IMR-90 (cell line): ENCODE measurements at regions not wholly inside any gene's neighbourhood (a gene's known extent, or its start where the extent isn't known, plus 50 kb on each side); places are given as distances from the start of the nearest gene placed in this dataset.

Experiments
- ATAC-seq: fragments of 200-7000 bp; cut with Tn5 transposase; 2 replicates; pipeline ENCODE4 v1.9.1; 2020; ENCODE audit warnings: low read depth, mild to moderate bottlenecking, moderate library complexity
- BruUV-seq: library from RNA; stranded (reverse); fragments of 400-500 nt; replicated peaks from 2 replicates; lab custom pipeline; 2021; lab: Mats Ljungman, UMichigan
- CTCF ChIA-PET: fragments of 300-600 bp; formaldehyde crosslinking; extraction: SDS; loops from one replicate; lab custom pipeline; 2021; ENCODE audit warnings: antibody characterized with exemption; lab: Yijun Ruan, JAX
- POLR2A ChIA-PET: fragments of 300-600 bp; sonication (Branson Sonifier 250); formaldehyde crosslinking; loops from one replicate; lab custom pipeline; 2022; ENCODE audit warnings: antibody characterized with exemption; ENCODE audit not compliant: unreplicated experiment; lab: Charles Lee
- DNase-seq: peaks from one replicate; pipeline ENCODE4 v3.0.0; 2013
- H2AFZ ChIP-seq: replicated peaks from 2 replicates; pipeline ENCODE3; 2013; ENCODE audit warnings: low read length, mild to moderate bottlenecking; ENCODE audit not compliant: poor library complexity
- H2AK5ac ChIP-seq: 2 replicates; pipeline ENCODE4 v1.6.1; 2013; ENCODE audit warnings: low read depth, low read length, inconsistent platforms
- H2AK9ac ChIP-seq: replicated peaks from 2 replicates; pipeline ENCODE3; 2013; ENCODE audit warnings: mild to moderate bottlenecking, low read depth, low read length, moderate library complexity; ENCODE audit not compliant: poor library complexity
- H2BK120ac ChIP-seq: 2 replicates; pipeline ENCODE4 v1.6.1; 2013; ENCODE audit warnings: low read depth, low read length, inconsistent platforms
- H2BK15ac ChIP-seq: 3 replicates; pipeline ENCODE4 v1.6.1; 2013; ENCODE audit warnings: low read depth, low read length, inconsistent platforms
- H2BK20ac ChIP-seq: 2 replicates; pipeline ENCODE4 v1.6.1; 2013; ENCODE audit warnings: low read depth, mild to moderate bottlenecking, inconsistent platforms, low read length, moderate library complexity
- H2BK5ac ChIP-seq: 2 replicates; pipeline ENCODE4 v1.6.1; 2013; ENCODE audit warnings: mild to moderate bottlenecking, low read depth, low read length, inconsistent platforms; ENCODE audit not compliant: poor library complexity, severe bottlenecking
- H3K14ac ChIP-seq: replicated peaks from 2 replicates; pipeline ENCODE4 v1.6.1; 2013; ENCODE audit warnings: low read depth, low read length, inconsistent platforms
- H3K18ac ChIP-seq: 2 replicates; pipeline ENCODE4 v1.6.1; 2013; ENCODE audit warnings: low read depth, low read length, control low read depth
- H3K23ac ChIP-seq: 2 replicates; pipeline ENCODE4 v1.6.1; 2013; ENCODE audit warnings: low read depth, low read length, inconsistent platforms
- H3K27ac ChIP-seq: 2 replicates; pipeline ENCODE4 v1.5.1; 2013; ENCODE audit warnings: mild to moderate bottlenecking, control low read depth, low read length; ENCODE audit not compliant: insufficient read depth
- H3K27me3 ChIP-seq: 2 replicates; pipeline ENCODE4 v1.6.1; 2013; ENCODE audit warnings: low read length; ENCODE audit not compliant: control insufficient read depth, insufficient read depth
- H3K36me3 ChIP-seq: 2 replicates; pipeline ENCODE4 v1.6.1; 2013; ENCODE audit warnings: low read length, mixed read lengths; ENCODE audit not compliant: control insufficient read depth, insufficient read depth
- H3K4ac ChIP-seq: 2 replicates; pipeline ENCODE4 v1.6.1; 2013; ENCODE audit warnings: low read depth, low read length, inconsistent platforms
- H3K4me1 ChIP-seq: 2 replicates; pipeline ENCODE4 v1.6.1; 2013; ENCODE audit warnings: low read length, mixed read lengths; ENCODE audit not compliant: control insufficient read depth, insufficient read depth
- H3K4me2 ChIP-seq: 2 replicates; pipeline ENCODE4 v1.6.1; 2013; ENCODE audit warnings: low read depth, mild to moderate bottlenecking, control low read depth, low read length, moderate library complexity
- H3K4me3 ChIP-seq: 2 replicates; pipeline ENCODE4 v1.5.1; 2013; ENCODE audit warnings: low read depth, mild to moderate bottlenecking, control low read depth, low read length, moderate library complexity; ENCODE audit not compliant: insufficient read depth
- H3K56ac ChIP-seq: 2 replicates; pipeline ENCODE4 v1.6.1; 2013; ENCODE audit warnings: low read length, inconsistent platforms; ENCODE audit not compliant: insufficient read depth; ENCODE audit errors: extremely low read depth
- H3K79me1 ChIP-seq, 2 experiments: 2 replicates each; pipeline ENCODE4 v1.6.1; 2013; ENCODE audit warnings: low read length in 2 of 2, inconsistent platforms in 1 of 2, low read depth in 1 of 2
- H3K9ac ChIP-seq: 2 replicates; pipeline ENCODE4 v1.6.1; 2013; ENCODE audit warnings: low read depth, low read length, control low read depth
- H3K9me1 ChIP-seq: 2 replicates; pipeline ENCODE4 v1.6.1; 2013; ENCODE audit warnings: low read length, inconsistent platforms; ENCODE audit not compliant: insufficient read depth
- H3K9me3 ChIP-seq: 2 replicates; pipeline ENCODE4 v1.6.1; 2013; ENCODE audit warnings: low read length; ENCODE audit not compliant: control insufficient read depth, insufficient read depth
- H4K20me1 ChIP-seq: 2 replicates; pipeline ENCODE4 v1.6.1; 2013; ENCODE audit warnings: low read length, inconsistent platforms; ENCODE audit not compliant: insufficient read depth
- H4K5ac ChIP-seq: 2 replicates; pipeline ENCODE4 v1.6.1; 2013; ENCODE audit warnings: mild to moderate bottlenecking, low read depth, low read length, control low read depth
- H4K8ac ChIP-seq, 2 experiments: 2 replicates each; pipeline ENCODE4 v1.6.1; 2013; ENCODE audit warnings: low read depth in 2 of 2, low read length in 2 of 2, control low read depth in 1 of 2, inconsistent platforms in 1 of 2
- H4K91ac ChIP-seq: 2 replicates; pipeline ENCODE4 v1.6.1; 2013; ENCODE audit warnings: low read depth, low read length, inconsistent platforms; ENCODE audit not compliant: insufficient read depth
- BHLHE40 ChIP-seq: fragments of 150-350 bp; IDR thresholded peaks from 2 replicates; pipeline ENCODE4 v1.6.1; 2016; ENCODE audit warnings: mild to moderate bottlenecking, low read depth, low read length
- CHD1 ChIP-seq: IDR thresholded peaks from 2 replicates; pipeline ENCODE4 v1.6.1; 2012; ENCODE audit warnings: low read depth, low read length, improper control_type of control experiment
- CTCF ChIP-seq: conservative IDR thresholded peaks from 2 replicates; pipeline ENCODE4 v1.5.1; 2012; ENCODE audit warnings: mild to moderate bottlenecking, low read depth, low read length, improper control_type of control experiment
- FOS ChIP-seq: fragments of 150-350 bp; IDR thresholded peaks from 2 replicates; pipeline ENCODE4 v1.6.1; 2016; ENCODE audit warnings: low read depth, low read length
- MAZ ChIP-seq: IDR thresholded peaks from 2 replicates; pipeline ENCODE4 v1.6.1; 2012; ENCODE audit warnings: low read depth, mild to moderate bottlenecking, low read length, improper control_type of control experiment, moderate library complexity, borderline replicate concordance
- NFE2L2 ChIP-seq: fragments of 150-350 bp; IDR thresholded peaks from 2 replicates; pipeline ENCODE4 v1.6.1; 2016; ENCODE audit warnings: low read depth, mild to moderate bottlenecking, low read length
- RAD21 ChIP-seq: IDR thresholded peaks from 2 replicates; pipeline ENCODE4 v1.6.1; 2012; ENCODE audit warnings: low read length, improper control_type of control experiment
- SMC3 ChIP-seq: fragments of 150-350 bp; IDR thresholded peaks from 2 replicates; pipeline ENCODE4 v1.6.1; 2016; ENCODE audit warnings: low read depth, mild to moderate bottlenecking, antibody characterized with exemption, low read length, moderate library complexity
- USF2 ChIP-seq: fragments of 150-350 bp; IDR thresholded peaks from 2 replicates; pipeline ENCODE4 v1.6.1; 2017; ENCODE audit warnings: mild to moderate bottlenecking, antibody characterized with exemption, low read length, low read depth
- WGBS, 2 experiments: methylation state at CpG; one replicate each; pipeline versions ENCODE4 v1.1.5 to v1.1.7; 2013; ENCODE audit warnings: missing lambda C conversion rate in 2 of 2; ENCODE audit not compliant: insufficient read length in 1 of 2; ENCODE audit errors: extremely low coverage in 2 of 2; 5-methylcytosine and 5-hydroxymethylcytosine counted together
- dilution Hi-C: fragments of 300-500 bp; cut with HindIII; formaldehyde crosslinking; loops from one replicate; pipeline ENCODE4 v1.14.3; 2018; ENCODE audit warnings: low sequenced_read_pairs; ENCODE audit not compliant: unreplicated experiment
- in situ Hi-C: fragments of 300-500 bp; cut with MboI; formaldehyde crosslinking; loops from 3 replicates; pipeline ENCODE4 v1.14.3; 2019; ENCODE audit warnings: low sequenced_read_pairs, inconsistent platforms, mixed read lengths
- intact Hi-C: fragments of 100-400 bp; cut with micrococcal nuclease; formaldehyde crosslinking; loops from 2 replicates; pipeline ENCODE4 v1.10.0; 2022

- Histone ChIP-seq H3K36me3 (no peaks in the 10 kb centered on the region), H2BK5ac (no peak overlapping the region), H3K18ac (no peak overlapping the region), H2AK9ac (no peak overlapping the region), H4K5ac (no peak overlapping the region), H2BK20ac (no peak overlapping the region), H3K4ac (no peak overlapping the region), H3K9ac (no peak overlapping the region), H3K27me3 (no peaks in the 10 kb centered on the region), H3K9me3 (no peaks in the 10 kb centered on the region), H2BK15ac (no peak overlapping the region), H2AK5ac (no peak overlapping the region), H4K91ac (no peak overlapping the region), H3K56ac (no peak overlapping the region), H3K4me3 (no peak overlapping the region), H3K4me2 (no peak overlapping the region), H4K20me1 (no peaks in the 10 kb centered on the region), H3K23ac (no peak overlapping the region), H2AFZ (no peak overlapping the region), H3K4me1 (no peaks in the 10 kb centered on the region), H2BK120ac (no peak overlapping the region), H3K14ac (no peak overlapping the region), H3K27ac (no peak overlapping the region), H3K9me1 (no peaks in the 10 kb centered on the region), H4K8ac (no peak overlapping the region), H3K79me1 (no peaks in the 10 kb centered on the region)
- ChIA-PET CTCF (no interaction called here), POLR2A (no interaction called here)
- dilution Hi-C loops = no loop called here
- ATAC-seq = no peak
- intact Hi-C loops = no loop called here
- in situ Hi-C loops = no loop called here
- 40% methylated on average over 1 of the region's 6 CpGs; no CpG with 5 or more reads in 1 of the 2 experiments for WGBS, 2 experiments
- no TSS peak for BruUV-seq
- DNase-seq = no peak
- TF ChIP-seq RAD21 (no peak), SMC3 (no peak), BHLHE40 (no peak), FOS (no peak), USF2 (no peak), CTCF (no peak), NFE2L2 (no peak), CHD1 (no peak), MAZ (no peak)
Observed at GRCh38 chr2:198916548-198917080, 541.1 kb downstream of the SATB2 start.
